ENCODE measurements at regions not wholly inside any gene's neighbourhood (a gene's known extent, or its start where the extent isn't known, plus 50 kb on each side); places are given as distances from the start of the nearest gene placed in this dataset.

GRCh38 chr12:97394657-97395056 lies 67.9 kb upstream of the RMST start:
- WGBS, 2 experiments (ENCODE audit: insufficient coverage in 1 of 2, insufficient read length in 1 of 2) = 67 to 84% methylated on average over 3 of the region's 3 CpGs
- no peaks in the 10 kb centered on the region for H3K27me3 ChIP-seq (ENCODE audit: control insufficient read depth, insufficient read depth, low read length, poor library complexity, severe bottlenecking)
- peaks cover 8% of the 10 kb centered on the region for H3K9me3 Mint-ChIP-seq
- no peaks in the 10 kb centered on the region for H3K27me3 Mint-ChIP-seq (ENCODE audit: insufficient read depth)
- H3K4me1 Mint-ChIP-seq = peaks cover 16% of the 10 kb centered on the region
- peaks cover 22% of the 10 kb centered on the region for H3K9me3 ChIP-seq (ENCODE audit: control insufficient read depth, low read length)
- H3K36me3 ChIP-seq (ENCODE audit: control insufficient read depth, insufficient read depth, low read length) = no peaks in the 10 kb centered on the region
- H3K4me3 Mint-ChIP-seq = no peak overlapping the region
- no peak overlapping the region for H3K27ac Mint-ChIP-seq
- H3K4me3 ChIP-seq (ENCODE audit: low read length) = no peak overlapping the region
- H3K9ac ChIP-seq (ENCODE audit: extremely low read depth, low read length, poor library complexity, severe bottlenecking) = no peak overlapping the region
- peaks cover 11% of the 10 kb centered on the region for H3K4me1 ChIP-seq (ENCODE audit: control insufficient read depth, insufficient read depth, low read length)
- no peak for DNase-seq
- H3K36me3 Mint-ChIP-seq (ENCODE audit: low read depth) = peaks cover 3% of the 10 kb centered on the region
- H3K27ac ChIP-seq (ENCODE audit: low read depth, low read length) = no peak overlapping the region
- TF ChIP-seq CTCF (conservative IDR thresholded peaks at IDR 0.05) = no peak

- H3K4me1 ChIP-seq (ENCODE audit: control insufficient read depth, insufficient read depth, low read length) = peaks cover 11% of the 10 kb centered on the region
- H3K27ac Mint-ChIP-seq = peak overlapping the region; percentile 82
- TF ChIP-seq CTCF (conservative IDR thresholded peaks at IDR 0.05) = no peak
- no peaks in the 10 kb centered on the region for H3K36me3 ChIP-seq (ENCODE audit: control insufficient read depth, insufficient read depth, low read length)
- no peak overlapping the region for H3K4me3 Mint-ChIP-seq
- H3K36me3 Mint-ChIP-seq (ENCODE audit: low read depth) = peaks cover 12% of the 10 kb centered on the region
- peaks cover 26% of the 10 kb centered on the region for H3K9me3 Mint-ChIP-seq
- H3K4me3 ChIP-seq (ENCODE audit: low read length) = no peak overlapping the region
- H3K4me1 Mint-ChIP-seq = peaks cover 13% of the 10 kb centered on the region
- 24 to 43% methylated on average over 1 to 4 of the region's 4 CpGs for WGBS, 2 experiments (ENCODE audit: insufficient coverage in 1 of 2, insufficient read length in 1 of 2)
- H3K27me3 ChIP-seq (ENCODE audit: control insufficient read depth, insufficient read depth, low read length, poor library complexity, severe bottlenecking) = no peaks in the 10 kb centered on the region
- H3K9ac ChIP-seq (ENCODE audit: extremely low read depth, low read length, poor library complexity, severe bottlenecking) = no peak overlapping the region
- H3K27ac ChIP-seq (ENCODE audit: low read depth, low read length) = peak overlapping the region; percentile 52
- peak; percentile 84 for DNase-seq
- no peaks in the 10 kb centered on the region for H3K27me3 Mint-ChIP-seq (ENCODE audit: insufficient read depth)
- H3K9me3 ChIP-seq (ENCODE audit: control insufficient read depth, low read length) = peaks cover 44% of the 10 kb centered on the region
These were observed 65.6 kb upstream of the RMST start for GRCh38 chr12:97397008-97397407.

- DNase-seq = no peak
- H3K27me3 ChIP-seq (ENCODE audit: control insufficient read depth, insufficient read depth, low read length, poor library complexity, severe bottlenecking) = no peaks in the 10 kb centered on the region
- Mint-ChIP-seq H3K4me1 (peaks cover 12% of the 10 kb centered on the region), H3K36me3 (ENCODE audit: low read depth) (peaks cover 12% of the 10 kb centered on the region), H3K27me3 (ENCODE audit: insufficient read depth) (no peaks in the 10 kb centered on the region), H3K9me3 (peaks cover 26% of the 10 kb centered on the region), H3K4me3 (no peak overlapping the region), H3K27ac (no peak overlapping the region)
- H3K4me1 ChIP-seq (ENCODE audit: control insufficient read depth, insufficient read depth, low read length) = peaks cover 11% of the 10 kb centered on the region
- 94 to 100% methylated on average over 1 to 4 of the region's 4 CpGs for WGBS, 2 experiments (ENCODE audit: insufficient coverage in 1 of 2, insufficient read length in 1 of 2)
- no peak overlapping the region for H3K27ac ChIP-seq (ENCODE audit: low read depth, low read length)
- no peak for TF ChIP-seq CTCF (conservative IDR thresholded peaks at IDR 0.05)
- H3K9me3 ChIP-seq (ENCODE audit: control insufficient read depth, low read length) = peaks cover 46% of the 10 kb centered on the region
- H3K9ac ChIP-seq (ENCODE audit: extremely low read depth, low read length, poor library complexity, severe bottlenecking) = no peak overlapping the region
- no peak overlapping the region for H3K4me3 ChIP-seq (ENCODE audit: low read length)
- H3K36me3 ChIP-seq (ENCODE audit: control insufficient read depth, insufficient read depth, low read length) = no peaks in the 10 kb centered on the region
These were observed 63.9 kb upstream of the RMST start for GRCh38 chr12:97398704-97399103.

All from endodermal cell (in vitro differentiated cells).